ENCODE measurements at regions not wholly inside any gene's neighbourhood (a gene's known extent, or its start where the extent isn't known, plus 50 kb on each side); places are given as distances from the start of the nearest gene placed in this dataset.

GRCh38 chr9:134268747-134269146 is 57.5 kb upstream of the RXRA start:
- TF ChIP-seq RELB (IDR thresholded peaks at IDR 0.05; ENCODE audit: low read depth) = no peak
- TF ChIP-seq GABPA (IDR thresholded peaks at IDR 0.05; ENCODE audit: low read depth) = no peak
- no peak for TF ChIP-seq ETV6 (conservative IDR thresholded peaks at IDR 0.05 in 1 of 2, IDR thresholded peaks at IDR 0.05 in 1 of 2; ENCODE audit: borderline replicate concordance in 1 of 2, low read depth in 1 of 2)
- no peak for TF ChIP-seq SUZ12 (IDR thresholded peaks at IDR 0.05; ENCODE audit: unreplicated experiment)
- no peak for TF ChIP-seq CTCF (IDR thresholded peaks at IDR 0.05 in 2 of 3, conservative IDR thresholded peaks at IDR 0.05 in 1 of 3; ENCODE audit: control insufficient read depth in 2 of 3, extremely low read depth in 1 of 3, insufficient read depth in 1 of 3, low read depth in 3 of 3, low read length in 3 of 3)
- TF ChIP-seq ZNF207 (IDR thresholded peaks at IDR 0.05; ENCODE audit: borderline replicate concordance) = no peak

Measured in GM12878 (cell line).